H7 (cell line): ENCODE measurements at regions not wholly inside any gene's neighbourhood (a gene's known extent, or its start where the extent isn't known, plus 50 kb on each side); places are given as distances from the start of the nearest gene placed in this dataset.
"Not testable (repeated sequence)": the region's sequence is repeated elsewhere in the genome, so short reads cannot be mapped to it uniquely, and the experiment has no call there.

ENCODE experiments used
- DNase-seq: peaks from one replicate; pipeline ENCODE4 v3.0.0; 2012
- H3K27me3 ChIP-seq: 2 replicates; pipeline ENCODE4 v1.6.0; 2011; ENCODE audit warnings: mild to moderate bottlenecking, low read length; ENCODE audit not compliant: control insufficient read depth, insufficient read depth
- H3K36me3 ChIP-seq: replicated peaks from 2 replicates; pipeline ENCODE4 v1.5.1; 2011; ENCODE audit warnings: low read length; ENCODE audit not compliant: control insufficient read depth, insufficient read depth
- H3K4me3 ChIP-seq: 2 replicates; pipeline ENCODE4 v1.5.1; 2011; ENCODE audit warnings: low read depth, mild to moderate bottlenecking, control low read depth, low read length, moderate library complexity; ENCODE audit not compliant: insufficient read depth

- Histone ChIP-seq H3K36me3 (no peaks in the 10 kb centered on the region), H3K4me3 (no peak overlapping the region), H3K27me3 (no peaks in the 10 kb centered on the region)
- DNase-seq: no peak
These were observed 502.1 kb downstream of the NFIB start for GRCh38 chr9:13811876-13812275.

GRCh38 chr9:13810510-13810909, 503.4 kb downstream of the NFIB start:
- Histone ChIP-seq H3K4me3 (no peak overlapping the region), H3K36me3 (no peaks in the 10 kb centered on the region), H3K27me3 (no peaks in the 10 kb centered on the region)
- DNase-seq: no peak

GRCh38 chr9:13809401-13809800, 504.5 kb downstream of the NFIB start:
- Histone ChIP-seq H3K27me3 (no peaks in the 10 kb centered on the region), H3K4me3 (no peak overlapping the region), H3K36me3 (no peaks in the 10 kb centered on the region)
- no peak for DNase-seq

GRCh38 chr9:13807118-13807517, 506.8 kb downstream of the NFIB start:
- no peak overlapping the region for H3K4me3 ChIP-seq
- H3K36me3 ChIP-seq: no peaks in the 10 kb centered on the region
- no peaks in the 10 kb centered on the region for H3K27me3 ChIP-seq
- DNase-seq: no peak

- DNase-seq: no peak
- Histone ChIP-seq H3K27me3 (no peaks in the 10 kb centered on the region), H3K36me3 (no peaks in the 10 kb centered on the region), H3K4me3 (no peak overlapping the region)
These were observed 507.2 kb downstream of the NFIB start for GRCh38 chr9:13806714-13807113.

- H3K36me3 ChIP-seq: no peaks in the 10 kb centered on the region
- H3K27me3 ChIP-seq: no peaks in the 10 kb centered on the region
- no peak overlapping the region for H3K4me3 ChIP-seq
- no peak for DNase-seq
These were observed 508.4 kb downstream of the NFIB start for GRCh38 chr9:13805546-13805945.

- Histone ChIP-seq H3K4me3 (no peak overlapping the region), H3K36me3 (no peaks in the 10 kb centered on the region), H3K27me3 (no peaks in the 10 kb centered on the region)
- DNase-seq: no peak
These were observed 509.4 kb downstream of the NFIB start for GRCh38 chr9:13804532-13804931.

- no peaks in the 10 kb centered on the region for H3K36me3 ChIP-seq
- no peak for DNase-seq
- H3K27me3 ChIP-seq: no peaks in the 10 kb centered on the region
- no peak overlapping the region for H3K4me3 ChIP-seq
These were observed 513.2 kb downstream of the NFIB start for GRCh38 chr9:13800776-13801175.

GRCh38 chr9:13797701-13798100, 516.2 kb downstream of the NFIB start:
- not testable (repeated sequence) for H3K4me3 ChIP-seq, DNase-seq

GRCh38 chr9:13791816-13792215, 512.3 kb upstream of the MPDZ start:
- DNase-seq: no peak
- Histone ChIP-seq H3K36me3 (no peaks in the 10 kb centered on the region), H3K4me3 (no peak overlapping the region), H3K27me3 (no peaks in the 10 kb centered on the region)

More at GRCh38 chr9:13797701-13798100, 516.2 kb downstream of the NFIB start:
- not testable (repeated sequence) for H3K36me3 ChIP-seq, H3K27me3 ChIP-seq

GRCh38 chr9:13790055-13790454, 510.6 kb upstream of the MPDZ start:
- Histone ChIP-seq H3K27me3 (no peaks in the 10 kb centered on the region), H3K36me3 (no peaks in the 10 kb centered on the region), H3K4me3 (no peak overlapping the region)
- DNase-seq: no peak

GRCh38 chr9:13787234-13787833, 507.8 kb upstream of the MPDZ start:
- no peak for DNase-seq
- H3K4me3 ChIP-seq: no peak overlapping the region
- no peaks in the 10 kb centered on the region for H3K36me3 ChIP-seq
- H3K27me3 ChIP-seq: no peaks in the 10 kb centered on the region

GRCh38 chr9:13786711-13787110, 507.2 kb upstream of the MPDZ start:
- Histone ChIP-seq H3K36me3 (no peaks in the 10 kb centered on the region), H3K4me3 (no peak overlapping the region), H3K27me3 (no peaks in the 10 kb centered on the region)
- DNase-seq: no peak

GRCh38 chr9:13786131-13786530, 506.6 kb upstream of the MPDZ start:
- Histone ChIP-seq H3K36me3 (no peaks in the 10 kb centered on the region), H3K27me3 (no peaks in the 10 kb centered on the region), H3K4me3 (no peak overlapping the region)
- DNase-seq: no peak

- Histone ChIP-seq H3K36me3 (no peaks in the 10 kb centered on the region), H3K4me3 (no peak overlapping the region)
- no peak for DNase-seq
These were observed 499.6 kb upstream of the MPDZ start for GRCh38 chr9:13779106-13779505.

GRCh38 chr9:13778631-13779030, 499.1 kb upstream of the MPDZ start:
- DNase-seq: peak; percentile 1
- Histone ChIP-seq H3K4me3 (no peak overlapping the region), H3K27me3 (no peaks in the 10 kb centered on the region), H3K36me3 (no peaks in the 10 kb centered on the region)

More at GRCh38 chr9:13779106-13779505, 499.6 kb upstream of the MPDZ start:
- no peaks in the 10 kb centered on the region for H3K27me3 ChIP-seq
